GM12875 (cell line): ENCODE measurements at regions not wholly inside any gene's neighbourhood (a gene's known extent, or its start where the extent isn't known, plus 50 kb on each side); places are given as distances from the start of the nearest gene placed in this dataset.

ENCODE experiments used
- H3K4me3 ChIP-seq: one replicate; pipeline ENCODE4 v1.5.1; 2011; ENCODE audit warnings: low read depth, low read length, control low read depth
- TF ChIP-seq, protein P1 (sequence below): IDR thresholded peaks from 2 replicates; pipeline ENCODE4 v1.5.1; 2011; ENCODE audit warnings: low read depth, mild to moderate bottlenecking, control low read depth, inconsistent platforms, low read length, moderate library complexity, borderline replicate concordance; ENCODE audit not compliant: insufficient read depth

DNA sequence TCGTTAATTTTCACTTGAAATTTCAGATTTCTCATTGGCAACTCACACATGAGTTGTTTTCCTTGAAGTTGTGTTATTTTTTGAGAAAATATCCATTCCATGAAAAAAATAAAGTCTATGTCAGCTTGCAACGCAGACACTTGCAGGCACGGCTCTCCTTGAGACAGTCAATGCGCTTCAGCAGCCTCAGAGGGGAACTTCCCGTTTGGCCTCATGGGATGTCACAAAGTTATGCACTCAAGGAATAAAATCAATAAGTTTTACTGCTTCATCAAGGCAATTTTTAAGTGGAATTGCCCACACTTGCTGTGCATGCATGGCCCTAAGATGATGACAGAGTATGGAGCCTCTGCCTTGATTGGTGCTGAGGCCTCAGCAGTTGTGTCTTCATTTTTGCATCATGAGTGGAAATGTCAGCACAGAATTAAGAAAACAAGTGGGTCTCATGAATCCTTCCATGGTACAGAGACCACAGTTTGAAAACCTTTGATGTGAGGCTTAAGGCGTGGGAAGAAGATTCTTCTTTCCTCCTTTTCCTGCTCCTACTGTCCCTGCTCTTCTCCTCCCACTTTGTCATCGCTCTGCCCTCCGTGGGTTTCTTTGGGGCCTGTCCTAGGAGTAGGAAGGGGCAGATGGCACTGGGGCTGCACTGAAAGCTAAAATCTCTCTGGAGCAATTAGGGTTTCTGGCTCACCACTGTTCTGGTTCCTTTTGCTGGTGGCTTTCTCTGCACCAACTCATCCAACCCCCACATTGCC is 509.0 kb upstream of the B3GAT1 start:
- TF ChIP-seq, protein P1, sequence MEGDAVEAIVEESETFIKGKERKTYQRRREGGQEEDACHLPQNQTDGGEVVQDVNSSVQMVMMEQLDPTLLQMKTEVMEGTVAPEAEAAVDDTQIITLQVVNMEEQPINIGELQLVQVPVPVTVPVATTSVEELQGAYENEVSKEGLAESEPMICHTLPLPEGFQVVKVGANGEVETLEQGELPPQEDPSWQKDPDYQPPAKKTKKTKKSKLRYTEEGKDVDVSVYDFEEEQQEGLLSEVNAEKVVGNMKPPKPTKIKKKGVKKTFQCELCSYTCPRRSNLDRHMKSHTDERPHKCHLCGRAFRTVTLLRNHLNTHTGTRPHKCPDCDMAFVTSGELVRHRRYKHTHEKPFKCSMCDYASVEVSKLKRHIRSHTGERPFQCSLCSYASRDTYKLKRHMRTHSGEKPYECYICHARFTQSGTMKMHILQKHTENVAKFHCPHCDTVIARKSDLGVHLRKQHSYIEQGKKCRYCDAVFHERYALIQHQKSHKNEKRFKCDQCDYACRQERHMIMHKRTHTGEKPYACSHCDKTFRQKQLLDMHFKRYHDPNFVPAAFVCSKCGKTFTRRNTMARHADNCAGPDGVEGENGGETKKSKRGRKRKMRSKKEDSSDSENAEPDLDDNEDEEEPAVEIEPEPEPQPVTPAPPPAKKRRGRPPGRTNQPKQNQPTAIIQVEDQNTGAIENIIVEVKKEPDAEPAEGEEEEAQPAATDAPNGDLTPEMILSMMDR = no peak
- H3K4me3 ChIP-seq = no peak overlapping the region

DNA sequence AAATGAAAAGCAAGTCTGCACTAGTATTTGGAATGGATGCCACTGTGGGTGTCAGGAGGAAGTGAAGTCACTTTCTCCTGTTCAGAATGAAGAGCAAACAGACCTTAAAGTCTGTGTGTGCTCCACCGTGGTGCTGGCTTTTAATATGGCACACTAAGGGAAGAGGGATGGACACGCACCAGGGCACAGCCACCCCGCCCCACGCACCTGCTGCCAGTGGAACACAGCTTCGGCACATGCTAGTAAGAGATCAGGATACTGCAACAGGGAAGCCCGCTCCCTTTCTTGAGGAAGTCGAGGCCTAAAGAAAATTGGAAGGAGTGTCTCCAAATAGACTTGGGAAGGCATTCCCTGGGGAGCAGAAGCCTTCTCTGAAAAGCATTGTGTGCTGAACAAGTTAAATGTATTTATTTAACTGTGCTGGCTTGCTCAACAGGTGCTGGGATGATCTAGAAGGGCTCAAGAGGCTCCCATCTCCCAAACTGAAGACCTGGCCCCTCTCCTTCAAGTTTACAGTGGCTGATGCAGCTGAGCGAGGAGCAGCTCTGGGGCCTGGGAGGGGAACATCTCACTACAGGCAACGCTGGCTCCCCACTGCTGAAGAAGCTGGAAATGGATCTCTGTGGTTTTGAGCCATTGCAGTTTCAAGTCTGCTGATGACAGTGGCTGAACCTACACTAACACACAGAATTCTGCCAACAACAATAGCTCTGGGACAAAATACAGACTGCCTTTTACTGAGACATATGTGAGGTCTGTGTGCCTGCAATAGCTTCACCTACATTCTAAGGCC is 504.6 kb upstream of the B3GAT1 start:
- no peak overlapping the region for H3K4me3 ChIP-seq
- TF ChIP-seq, protein P1 = no peak

DNA sequence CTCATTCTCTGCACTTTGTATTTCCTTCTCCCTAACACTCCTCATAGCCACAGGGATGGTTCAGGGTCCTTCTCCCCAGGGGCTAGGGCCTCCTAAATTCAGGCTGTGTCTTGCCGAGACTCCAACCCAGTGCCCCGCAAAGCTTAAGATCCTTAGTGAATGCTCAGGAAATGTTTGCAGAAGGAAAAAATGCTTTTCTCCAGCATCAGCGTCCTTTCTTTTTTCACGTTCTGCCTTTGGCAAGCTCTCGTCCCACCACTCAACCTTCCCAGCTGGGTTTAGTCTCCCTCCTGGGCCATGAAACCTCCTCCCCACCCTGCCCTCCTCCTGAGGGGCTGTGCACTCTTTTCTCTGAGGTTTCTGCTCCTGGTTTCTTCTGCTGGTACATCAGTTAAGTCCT is 503.8 kb upstream of the B3GAT1 start:
- H3K4me3 ChIP-seq = no peak overlapping the region
- TF ChIP-seq, protein P1 = no peak

DNA sequence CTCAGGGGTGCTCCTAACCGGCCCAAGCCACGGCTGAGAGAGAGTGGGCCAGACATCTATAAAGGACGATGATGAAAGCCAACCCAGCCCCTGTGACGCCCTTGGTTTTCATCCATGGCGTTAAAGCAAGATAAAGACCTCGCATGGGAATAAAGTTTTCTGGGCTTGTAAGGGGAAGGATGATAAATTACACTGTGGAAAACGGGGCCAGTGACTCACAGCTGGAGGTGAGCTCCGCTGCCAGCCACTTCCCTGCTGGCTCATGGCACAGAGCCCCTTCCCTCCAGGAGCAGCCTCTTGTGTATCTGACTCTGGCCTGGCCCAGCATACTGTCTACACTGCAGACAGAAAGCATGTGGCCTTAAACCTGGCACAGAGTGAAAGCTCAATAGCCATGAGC is 503.2 kb upstream of the B3GAT1 start:
- H3K4me3 ChIP-seq = no peak overlapping the region
- TF ChIP-seq, protein P1 = no peak

DNA sequence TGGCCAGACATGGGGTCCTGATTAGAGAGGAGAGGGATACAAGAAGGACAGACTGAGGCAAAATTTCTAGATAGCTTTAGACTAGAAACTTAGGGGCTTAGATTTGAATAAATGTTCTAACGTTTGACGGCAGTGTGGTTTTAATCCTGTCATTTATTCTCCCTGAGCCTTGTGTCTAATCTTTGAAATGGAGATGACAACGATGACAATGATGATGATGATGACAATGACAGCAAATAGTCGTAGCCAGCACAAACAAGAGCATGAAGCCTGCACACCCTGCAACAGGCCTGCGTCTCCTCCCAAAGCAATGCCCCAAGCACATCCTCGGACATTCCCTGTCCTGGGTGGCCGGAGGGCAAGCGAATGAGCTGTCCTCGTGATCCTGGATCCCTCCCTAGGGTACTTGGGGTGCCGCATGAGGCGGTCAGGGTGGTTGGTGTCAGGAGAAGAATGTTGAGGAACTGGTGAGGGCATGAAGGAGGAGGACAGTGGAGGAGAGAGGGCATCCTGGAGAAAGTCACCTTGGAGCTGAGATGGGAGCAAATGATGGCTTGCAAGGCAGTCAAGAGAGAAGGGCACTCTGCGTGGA is 502.1 kb upstream of the B3GAT1 start:
- no peak overlapping the region for H3K4me3 ChIP-seq
- TF ChIP-seq, protein P1 = no peak

DNA sequence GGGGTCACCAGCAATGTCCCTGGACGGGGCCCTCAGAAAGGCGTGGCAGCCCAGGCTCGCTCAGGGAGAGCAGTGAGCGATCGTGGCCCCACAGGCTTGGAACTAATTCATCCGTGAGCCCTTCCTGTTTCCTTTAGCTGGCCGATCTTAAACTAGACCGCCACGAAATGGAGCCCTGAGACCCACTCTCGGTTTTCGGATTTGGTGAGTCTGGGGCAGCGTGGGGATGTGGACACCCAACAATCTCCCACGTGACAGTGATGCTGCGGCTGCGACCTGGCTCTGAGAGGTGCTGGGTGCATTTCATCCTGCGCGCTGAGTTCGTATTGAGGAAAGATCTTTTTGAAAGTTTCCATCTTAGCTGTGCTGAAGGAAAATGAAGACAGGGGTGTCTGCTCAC is 501.3 kb upstream of the B3GAT1 start:
- no peak overlapping the region for H3K4me3 ChIP-seq
- TF ChIP-seq, protein P1 = no peak
